NCI-H2081 (cell line): ENCODE measurements at regions not wholly inside any gene's neighbourhood (a gene's known extent, or its start where the extent isn't known, plus 50 kb on each side); places are given as distances from the start of the nearest gene placed in this dataset.
"Not testable (repeated sequence)": the region's sequence is repeated elsewhere in the genome, so short reads cannot be mapped to it uniquely, and the experiment has no call there.

Experiments
- DNase-seq, 2 experiments: peaks; one replicate each; lab custom pipeline; 2025; lab: John Stamatoyannopoulos, UW

- no peak for DNase-seq
Observed at GRCh38 chr11:92111287-92111686, 113.3 kb upstream of the FAT3 start.

GRCh38 chr11:92109466-92109865 lies 115.2 kb upstream of the FAT3 start:
- DNase-seq, result no peak

GRCh38 chr11:92107331-92107730 lies 117.3 kb upstream of the FAT3 start:
- no peak for DNase-seq

- DNase-seq, result no peak
Observed at GRCh38 chr11:92104349-92104748, 120.3 kb upstream of the FAT3 start.

GRCh38 chr11:92101920-92102319 lies 122.7 kb upstream of the FAT3 start:
- DNase-seq, result no peak

GRCh38 chr11:92099183-92099582 lies 125.4 kb upstream of the FAT3 start:
- DNase-seq, result no peak

GRCh38 chr11:92098172-92098571 lies 126.4 kb upstream of the FAT3 start:
- no peak for DNase-seq

GRCh38 chr11:92087725-92088537 lies 136.7 kb upstream of the FAT3 start:
- DNase-seq, result no peak

- no peak for DNase-seq
Observed at GRCh38 chr11:92083123-92083522, 141.5 kb upstream of the FAT3 start.

GRCh38 chr11:92082652-92083051 lies 142.0 kb upstream of the FAT3 start:
- no peak for DNase-seq

- not testable (repeated sequence) for DNase-seq
Observed at GRCh38 chr11:92074498-92074897, 150.1 kb upstream of the FAT3 start.

- no peak for DNase-seq
Observed at GRCh38 chr11:92071660-92072059, 153.0 kb upstream of the FAT3 start.

- DNase-seq, result no peak
Observed at GRCh38 chr11:92070026-92070889, 154.4 kb upstream of the FAT3 start.

GRCh38 chr11:92067016-92067415 lies 157.6 kb upstream of the FAT3 start:
- no peak for DNase-seq

GRCh38 chr11:92061456-92062062 lies 163.1 kb upstream of the FAT3 start:
- no peak for DNase-seq

- DNase-seq, result no peak
Observed at GRCh38 chr11:92057849-92058442, 166.7 kb upstream of the FAT3 start.

- no peak for DNase-seq
Observed at GRCh38 chr11:92053216-92053615, 171.4 kb upstream of the FAT3 start.

GRCh38 chr11:92050305-92050704 lies 174.3 kb upstream of the FAT3 start:
- DNase-seq, result no peak

GRCh38 chr11:92048415-92048814 lies 176.2 kb upstream of the FAT3 start:
- DNase-seq, result no peak

- no peak for DNase-seq
Observed at GRCh38 chr11:92046103-92046502, 178.5 kb upstream of the FAT3 start.

GRCh38 chr11:92045301-92045700 lies 179.3 kb upstream of the FAT3 start:
- no peak for DNase-seq

- no peak for DNase-seq
Observed at GRCh38 chr11:92035488-92035887, 189.1 kb upstream of the FAT3 start.
